HG02610 (cell line): ENCODE measurements at regions not wholly inside any gene's neighbourhood (a gene's known extent, or its start where the extent isn't known, plus 50 kb on each side); places are given as distances from the start of the nearest gene placed in this dataset.

ENCODE experiments used
- ATAC-seq: cut with Tn5 transposase; IDR thresholded peaks from one replicate; pipeline ENCODE4 v1.9.1; 2021; ENCODE audit warnings: mild to moderate bottlenecking, moderate library complexity; ENCODE audit not compliant: unreplicated experiment

GRCh38 chr2:731711-732110, 54.5 kb upstream of the TMEM18 start:
- ATAC-seq, result no peak

GRCh38 chr2:729376-729861, 52.2 kb upstream of the TMEM18 start:
- no peak for ATAC-seq

- ATAC-seq, result no peak
Observed at GRCh38 chr2:728165-728564, 51.0 kb upstream of the TMEM18 start.

- peak; percentile 75 for ATAC-seq
Observed at GRCh38 chr2:727071-727470, 49.9 kb upstream of the TMEM18 start.
